Nephron (organoid): ENCODE measurements at regions not wholly inside any gene's neighbourhood (a gene's known extent, or its start where the extent isn't known, plus 50 kb on each side); places are given as distances from the start of the nearest gene placed in this dataset.

Experiments used
- H3K27ac Mint-ChIP-seq, 3 experiments: 2 replicates each; pipeline ENCODE4 v1.8.0; 2020; ENCODE audit warnings: mixed read lengths in 3 of 3, mild to moderate bottlenecking in 2 of 3, moderate library complexity in 1 of 3
- H3K27me3 Mint-ChIP-seq: 2 replicates; pipeline ENCODE4 v1.8.0; 2021; ENCODE audit warnings: low read depth, mild to moderate bottlenecking, moderate library complexity, mixed read lengths
- H3K36me3 Mint-ChIP-seq: 2 replicates; pipeline ENCODE4 v1.8.0; 2020; ENCODE audit warnings: low read depth, mixed read lengths
- H3K4me1 Mint-ChIP-seq: 2 replicates; pipeline ENCODE4 v1.8.0; 2020; ENCODE audit warnings: mixed read lengths
- H3K4me3 Mint-ChIP-seq, 3 experiments: 2 replicates each; pipeline ENCODE4 v1.8.0; 2020; ENCODE audit warnings: mild to moderate bottlenecking in 3 of 3, mixed read lengths in 3 of 3, moderate library complexity in 2 of 3
- H3K9me3 Mint-ChIP-seq: 2 replicates; pipeline ENCODE4 v1.8.0; 2020; ENCODE audit warnings: mixed read lengths
- TF ChIP-seq, protein P1 (sequence below), 3 experiments: fragments of 200-600 bp; sonication (generic); IDR thresholded peaks; one replicate each; pipeline ENCODE4 v1.5.0; 2021; ENCODE audit warnings: antibody characterized with exemption in 3 of 3; ENCODE audit not compliant: unreplicated experiment in 3 of 3

DNA sequence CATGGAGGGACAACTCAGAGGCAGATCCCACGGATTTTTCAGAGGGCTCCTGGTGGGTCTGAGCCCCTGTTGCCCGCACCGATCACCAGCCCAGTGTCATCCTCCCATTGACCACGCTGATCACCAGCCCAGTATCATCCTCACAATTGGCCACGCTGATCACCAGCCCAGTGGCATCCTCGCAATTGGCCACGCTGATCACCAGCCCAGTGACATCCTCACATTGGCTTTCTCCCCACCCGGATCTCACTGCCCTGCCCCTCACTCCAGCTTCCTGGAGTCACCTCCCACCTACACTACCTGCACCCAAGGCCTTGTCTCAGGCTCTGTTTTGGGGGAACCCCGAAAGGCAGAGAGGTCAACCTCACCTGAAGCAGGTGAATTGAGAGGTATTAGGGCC, 358.2 kb upstream of the TNRC6C start:
- Mint-ChIP-seq H3K4me1 (peaks cover 18% of the 10 kb centered on the region), H3K36me3 (no peaks in the 10 kb centered on the region), H3K4me3 (no peak overlapping the region), H3K27me3 (peaks cover 36% of the 10 kb centered on the region), H3K9me3 (no peaks in the 10 kb centered on the region), H3K27ac (no peak overlapping the region)
- TF ChIP-seq, protein P1, sequence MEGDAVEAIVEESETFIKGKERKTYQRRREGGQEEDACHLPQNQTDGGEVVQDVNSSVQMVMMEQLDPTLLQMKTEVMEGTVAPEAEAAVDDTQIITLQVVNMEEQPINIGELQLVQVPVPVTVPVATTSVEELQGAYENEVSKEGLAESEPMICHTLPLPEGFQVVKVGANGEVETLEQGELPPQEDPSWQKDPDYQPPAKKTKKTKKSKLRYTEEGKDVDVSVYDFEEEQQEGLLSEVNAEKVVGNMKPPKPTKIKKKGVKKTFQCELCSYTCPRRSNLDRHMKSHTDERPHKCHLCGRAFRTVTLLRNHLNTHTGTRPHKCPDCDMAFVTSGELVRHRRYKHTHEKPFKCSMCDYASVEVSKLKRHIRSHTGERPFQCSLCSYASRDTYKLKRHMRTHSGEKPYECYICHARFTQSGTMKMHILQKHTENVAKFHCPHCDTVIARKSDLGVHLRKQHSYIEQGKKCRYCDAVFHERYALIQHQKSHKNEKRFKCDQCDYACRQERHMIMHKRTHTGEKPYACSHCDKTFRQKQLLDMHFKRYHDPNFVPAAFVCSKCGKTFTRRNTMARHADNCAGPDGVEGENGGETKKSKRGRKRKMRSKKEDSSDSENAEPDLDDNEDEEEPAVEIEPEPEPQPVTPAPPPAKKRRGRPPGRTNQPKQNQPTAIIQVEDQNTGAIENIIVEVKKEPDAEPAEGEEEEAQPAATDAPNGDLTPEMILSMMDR (IDR thresholded peaks at IDR 0.05; ENCODE audit: unreplicated experiment in 3 of 3), result no peak

DNA sequence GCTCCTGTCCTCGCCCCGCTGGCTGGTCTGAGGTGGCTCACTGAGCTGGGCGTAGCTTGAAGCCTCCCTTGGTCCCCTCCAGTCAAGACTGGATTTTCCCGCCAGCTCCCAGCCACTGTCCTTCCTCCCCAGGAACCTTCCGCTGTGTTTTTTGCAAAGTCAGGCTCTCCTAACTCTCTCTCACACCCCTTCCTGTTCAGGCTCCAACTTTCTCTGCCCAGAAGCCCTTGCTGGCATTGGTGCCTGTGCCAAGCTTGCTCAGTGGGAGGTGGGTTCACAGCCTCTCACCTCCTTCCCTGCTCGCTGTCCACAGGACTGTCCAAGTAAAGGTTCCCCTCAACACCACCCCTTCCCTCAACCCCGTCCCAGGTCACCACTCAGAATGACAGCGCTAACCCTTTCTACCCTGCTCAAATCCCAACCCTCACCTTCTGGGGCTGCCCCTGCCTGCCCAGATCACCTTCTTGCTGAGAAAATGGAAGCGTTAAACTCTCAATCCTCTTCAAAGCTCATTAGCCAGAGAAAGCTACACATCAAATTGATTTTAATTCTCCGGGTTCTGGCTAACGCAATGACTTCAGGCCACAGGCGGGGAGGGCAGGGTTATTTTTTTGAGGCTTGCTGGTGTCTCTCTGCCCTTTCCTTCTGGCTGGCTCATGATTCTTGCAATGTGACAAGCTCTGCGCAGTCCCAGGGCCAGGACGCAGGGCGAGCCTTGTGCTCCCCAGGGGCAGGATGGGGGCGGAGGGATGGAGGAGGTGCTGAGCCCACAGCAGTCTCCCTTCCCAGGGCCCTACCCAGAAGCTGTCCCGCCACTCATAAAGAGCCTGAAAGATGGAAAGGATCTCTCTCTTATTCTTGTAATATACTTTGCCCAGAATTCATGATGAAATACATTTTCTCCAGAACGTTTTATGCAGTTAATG, 357.2 kb upstream of the TNRC6C start:
- H3K36me3 Mint-ChIP-seq, result no peaks in the 10 kb centered on the region
- peaks cover 18% of the 10 kb centered on the region for H3K4me1 Mint-ChIP-seq
- H3K27ac Mint-ChIP-seq, result peak overlapping the region in 1 of 3 experiments; percentile 49
- H3K27me3 Mint-ChIP-seq, result peaks cover 32% of the 10 kb centered on the region
- TF ChIP-seq, protein P1 (IDR thresholded peaks at IDR 0.05; ENCODE audit: unreplicated experiment in 3 of 3), result no peak
- no peaks in the 10 kb centered on the region for H3K9me3 Mint-ChIP-seq
- H3K4me3 Mint-ChIP-seq, result no peak overlapping the region

DNA sequence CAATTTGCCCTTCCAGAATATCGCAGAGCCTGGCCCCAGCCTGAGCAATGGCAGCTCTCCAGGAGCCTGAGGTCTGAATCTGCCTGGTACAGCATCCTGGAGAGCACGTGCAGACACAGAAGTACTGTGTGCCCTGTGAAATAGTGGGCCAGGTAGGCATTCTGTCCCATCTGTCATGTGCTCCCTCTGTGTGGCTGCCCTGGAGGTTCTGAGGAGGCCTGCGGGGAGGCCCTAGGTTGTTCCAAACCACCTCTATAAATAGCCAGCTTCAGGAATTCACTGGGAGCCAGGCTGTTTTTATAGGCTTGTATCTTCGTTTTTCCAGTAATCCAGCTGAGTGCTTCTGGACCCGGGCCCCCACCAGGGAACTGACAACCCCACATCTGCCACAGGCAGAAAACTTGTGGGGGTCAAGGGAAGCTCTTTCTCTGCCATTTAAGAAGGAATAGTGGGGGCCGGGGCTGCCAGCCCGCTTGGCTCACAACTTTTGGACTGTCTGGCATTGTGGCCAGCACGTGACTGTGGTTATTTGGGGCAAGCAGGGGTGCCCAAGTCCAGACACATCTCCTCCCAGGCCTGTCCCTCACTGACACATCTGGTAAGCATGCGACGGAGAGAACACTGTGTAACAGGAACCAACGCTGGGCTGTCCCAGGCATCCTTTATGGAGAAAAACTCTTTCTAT, 356.3 kb upstream of the TNRC6C start:
- Mint-ChIP-seq H3K4me1 (peaks cover 18% of the 10 kb centered on the region), H3K9me3 (no peaks in the 10 kb centered on the region), H3K27ac (peak overlapping the region in 2 of 3 experiments; percentile 49 to 62), H3K27me3 (peaks cover 25% of the 10 kb centered on the region), H3K4me3 (no peak overlapping the region), H3K36me3 (no peaks in the 10 kb centered on the region)
- TF ChIP-seq, protein P1 (IDR thresholded peaks at IDR 0.05; ENCODE audit: unreplicated experiment in 3 of 3), result no peak

DNA sequence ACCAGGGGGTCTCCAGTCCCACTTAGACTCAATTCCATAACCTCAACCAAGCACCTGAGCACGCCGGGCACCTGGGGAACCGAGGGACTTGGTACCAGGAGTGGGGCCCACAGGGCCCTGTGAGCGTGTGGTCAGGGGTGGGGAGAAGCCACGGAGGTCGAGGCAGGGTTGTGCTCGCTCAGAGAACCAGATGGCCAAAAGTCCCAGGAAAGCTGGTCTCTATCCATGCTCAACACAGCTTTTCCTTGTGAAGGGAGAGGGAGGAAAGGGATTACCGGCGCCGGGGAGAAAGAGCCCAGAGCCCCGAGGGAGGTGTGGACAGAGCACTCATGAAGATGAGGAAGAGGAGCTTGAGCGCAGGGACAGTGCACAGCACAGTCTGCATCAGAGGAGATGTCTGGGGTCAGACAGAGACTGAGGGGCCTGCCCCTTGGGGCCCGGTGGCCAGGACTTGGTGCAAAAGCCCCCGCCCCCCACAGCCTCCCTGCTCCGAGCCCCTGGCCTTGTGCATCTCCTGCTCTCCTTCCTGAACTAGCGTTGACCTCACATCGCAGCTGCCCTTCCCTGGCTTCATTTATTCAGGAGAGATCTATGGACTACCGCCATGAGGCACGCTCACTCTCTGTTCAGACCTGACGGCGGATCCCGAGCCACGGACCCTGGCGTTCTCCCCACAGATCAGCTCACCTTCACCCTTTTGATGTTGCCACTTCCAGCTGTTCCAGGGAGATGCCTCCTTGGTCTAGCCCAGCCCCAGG, 355.4 kb upstream of the TNRC6C start:
- no peaks in the 10 kb centered on the region for H3K36me3 Mint-ChIP-seq
- peaks cover 27% of the 10 kb centered on the region for H3K27me3 Mint-ChIP-seq
- no peaks in the 10 kb centered on the region for H3K9me3 Mint-ChIP-seq
- H3K27ac Mint-ChIP-seq, result peak overlapping the region in 2 of 3 experiments; percentile 49 to 62
- no peak overlapping the region for H3K4me3 Mint-ChIP-seq
- TF ChIP-seq, protein P1 (IDR thresholded peaks at IDR 0.05; ENCODE audit: unreplicated experiment in 3 of 3), result no peak
- peaks cover 18% of the 10 kb centered on the region for H3K4me1 Mint-ChIP-seq

DNA sequence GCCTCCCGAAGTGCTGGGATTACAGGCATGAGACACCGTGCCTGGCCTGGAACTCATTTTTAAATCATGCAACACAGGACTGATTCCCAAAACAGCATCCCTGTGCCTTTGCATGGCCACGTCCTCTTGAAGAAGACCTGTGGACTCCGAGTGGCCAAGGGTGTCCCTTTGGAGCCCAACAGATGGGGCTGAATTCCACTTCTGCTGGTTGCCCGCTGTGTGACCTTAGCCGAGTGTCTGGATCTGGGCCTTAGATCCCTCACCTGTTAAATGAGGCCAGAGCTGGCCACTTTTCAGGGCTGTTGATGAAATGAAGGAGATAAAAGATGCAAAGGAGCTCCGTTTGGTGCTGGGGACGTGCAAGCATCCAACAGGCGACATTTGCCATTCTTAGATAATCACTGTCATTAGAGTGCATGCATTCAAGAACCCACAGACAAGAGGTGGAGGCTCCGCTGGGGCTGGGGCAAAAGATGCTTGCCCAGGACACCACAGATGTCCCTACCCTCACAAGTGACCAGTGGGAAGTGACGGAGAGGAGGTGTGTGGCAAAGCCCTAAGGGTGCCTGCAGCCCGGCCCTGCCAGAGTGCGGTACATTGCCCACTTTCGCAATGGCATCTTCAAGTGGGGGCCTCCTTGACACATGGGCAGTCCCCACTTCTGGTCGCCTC, 354.1 kb upstream of the TNRC6C start:
- H3K4me1 Mint-ChIP-seq, result peaks cover 22% of the 10 kb centered on the region
- peaks cover 30% of the 10 kb centered on the region for H3K27me3 Mint-ChIP-seq
- no peak overlapping the region for H3K4me3 Mint-ChIP-seq
- H3K9me3 Mint-ChIP-seq, result no peaks in the 10 kb centered on the region
- no peaks in the 10 kb centered on the region for H3K36me3 Mint-ChIP-seq
- TF ChIP-seq, protein P1 (IDR thresholded peaks at IDR 0.05; ENCODE audit: unreplicated experiment in 3 of 3), result no peak
- H3K27ac Mint-ChIP-seq, result no peak overlapping the region
